Nephron (organoid): ENCODE measurements at regions not wholly inside any gene's neighbourhood (a gene's known extent, or its start where the extent isn't known, plus 50 kb on each side); places are given as distances from the start of the nearest gene placed in this dataset.

Experiments
- H3K27ac Mint-ChIP-seq, 3 experiments: 2 replicates each; pipeline ENCODE4 v1.8.0; 2020; ENCODE audit warnings: mixed read lengths in 3 of 3, mild to moderate bottlenecking in 2 of 3, moderate library complexity in 1 of 3
- H3K27me3 Mint-ChIP-seq: 2 replicates; pipeline ENCODE4 v1.8.0; 2021; ENCODE audit warnings: low read depth, mild to moderate bottlenecking, moderate library complexity, mixed read lengths
- H3K36me3 Mint-ChIP-seq: 2 replicates; pipeline ENCODE4 v1.8.0; 2020; ENCODE audit warnings: low read depth, mixed read lengths
- H3K4me1 Mint-ChIP-seq: 2 replicates; pipeline ENCODE4 v1.8.0; 2020; ENCODE audit warnings: mixed read lengths
- H3K4me3 Mint-ChIP-seq, 3 experiments: 2 replicates each; pipeline ENCODE4 v1.8.0; 2020; ENCODE audit warnings: mild to moderate bottlenecking in 3 of 3, mixed read lengths in 3 of 3, moderate library complexity in 2 of 3
- H3K9me3 Mint-ChIP-seq: 2 replicates; pipeline ENCODE4 v1.8.0; 2020; ENCODE audit warnings: mixed read lengths
- TF ChIP-seq, protein P1 (sequence below), 3 experiments: fragments of 200-600 bp; sonication (generic); IDR thresholded peaks; one replicate each; pipeline ENCODE4 v1.5.0; 2021; ENCODE audit warnings: antibody characterized with exemption in 3 of 3; ENCODE audit not compliant: unreplicated experiment in 3 of 3

DNA sequence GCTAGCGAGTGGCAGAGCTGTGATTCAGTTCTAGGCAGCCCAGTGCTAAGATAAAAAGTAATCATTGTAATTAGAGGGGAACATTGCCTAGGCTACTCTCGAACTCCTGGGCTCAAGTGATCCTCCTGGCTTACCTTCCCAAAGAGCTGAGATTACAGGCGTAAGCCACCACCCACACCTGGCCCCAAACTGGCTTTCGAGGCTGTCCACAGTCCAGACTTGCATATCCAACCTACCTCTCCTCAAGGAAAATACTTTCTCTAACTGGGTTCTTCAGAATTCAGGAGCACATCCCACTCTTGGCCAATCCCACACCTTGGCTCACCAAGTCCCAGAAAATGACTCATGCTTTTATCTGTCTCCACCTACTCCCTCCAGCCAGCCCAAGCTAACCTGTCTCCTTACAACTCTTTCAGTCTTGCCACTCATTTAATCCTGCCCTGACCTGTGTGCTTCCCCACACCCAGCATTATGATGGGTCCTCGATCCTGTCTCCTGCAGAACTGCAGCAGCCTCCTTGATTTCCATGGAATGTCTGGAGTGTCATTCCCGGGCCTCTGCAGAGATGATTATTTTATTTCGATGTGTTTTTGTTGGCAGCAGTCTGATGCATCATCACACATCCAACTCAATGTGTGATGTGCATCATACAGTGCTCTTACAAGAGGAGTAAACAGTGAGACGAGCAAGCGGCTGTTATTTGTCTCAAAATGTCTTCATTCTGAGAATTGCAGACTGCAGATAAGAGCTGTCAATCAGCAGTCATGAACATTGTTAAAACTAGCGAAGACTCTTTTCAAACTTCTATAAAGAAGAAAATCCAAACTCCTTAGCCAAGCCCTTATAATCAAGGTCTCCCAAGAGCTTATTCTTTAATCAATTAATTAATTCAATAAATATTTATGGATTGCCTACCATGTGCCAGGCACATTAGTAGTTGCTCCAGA is 167.3 kb downstream of the SEC61B start:
- H3K27me3 Mint-ChIP-seq: no peaks in the 10 kb centered on the region
- no peaks in the 10 kb centered on the region for H3K36me3 Mint-ChIP-seq
- no peak overlapping the region for H3K4me3 Mint-ChIP-seq
- H3K27ac Mint-ChIP-seq: no peak overlapping the region
- H3K4me1 Mint-ChIP-seq: no peaks in the 10 kb centered on the region
- TF ChIP-seq, protein P1, sequence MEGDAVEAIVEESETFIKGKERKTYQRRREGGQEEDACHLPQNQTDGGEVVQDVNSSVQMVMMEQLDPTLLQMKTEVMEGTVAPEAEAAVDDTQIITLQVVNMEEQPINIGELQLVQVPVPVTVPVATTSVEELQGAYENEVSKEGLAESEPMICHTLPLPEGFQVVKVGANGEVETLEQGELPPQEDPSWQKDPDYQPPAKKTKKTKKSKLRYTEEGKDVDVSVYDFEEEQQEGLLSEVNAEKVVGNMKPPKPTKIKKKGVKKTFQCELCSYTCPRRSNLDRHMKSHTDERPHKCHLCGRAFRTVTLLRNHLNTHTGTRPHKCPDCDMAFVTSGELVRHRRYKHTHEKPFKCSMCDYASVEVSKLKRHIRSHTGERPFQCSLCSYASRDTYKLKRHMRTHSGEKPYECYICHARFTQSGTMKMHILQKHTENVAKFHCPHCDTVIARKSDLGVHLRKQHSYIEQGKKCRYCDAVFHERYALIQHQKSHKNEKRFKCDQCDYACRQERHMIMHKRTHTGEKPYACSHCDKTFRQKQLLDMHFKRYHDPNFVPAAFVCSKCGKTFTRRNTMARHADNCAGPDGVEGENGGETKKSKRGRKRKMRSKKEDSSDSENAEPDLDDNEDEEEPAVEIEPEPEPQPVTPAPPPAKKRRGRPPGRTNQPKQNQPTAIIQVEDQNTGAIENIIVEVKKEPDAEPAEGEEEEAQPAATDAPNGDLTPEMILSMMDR (IDR thresholded peaks at IDR 0.05; ENCODE audit: unreplicated experiment in 3 of 3): no peak
- no peaks in the 10 kb centered on the region for H3K9me3 Mint-ChIP-seq

DNA sequence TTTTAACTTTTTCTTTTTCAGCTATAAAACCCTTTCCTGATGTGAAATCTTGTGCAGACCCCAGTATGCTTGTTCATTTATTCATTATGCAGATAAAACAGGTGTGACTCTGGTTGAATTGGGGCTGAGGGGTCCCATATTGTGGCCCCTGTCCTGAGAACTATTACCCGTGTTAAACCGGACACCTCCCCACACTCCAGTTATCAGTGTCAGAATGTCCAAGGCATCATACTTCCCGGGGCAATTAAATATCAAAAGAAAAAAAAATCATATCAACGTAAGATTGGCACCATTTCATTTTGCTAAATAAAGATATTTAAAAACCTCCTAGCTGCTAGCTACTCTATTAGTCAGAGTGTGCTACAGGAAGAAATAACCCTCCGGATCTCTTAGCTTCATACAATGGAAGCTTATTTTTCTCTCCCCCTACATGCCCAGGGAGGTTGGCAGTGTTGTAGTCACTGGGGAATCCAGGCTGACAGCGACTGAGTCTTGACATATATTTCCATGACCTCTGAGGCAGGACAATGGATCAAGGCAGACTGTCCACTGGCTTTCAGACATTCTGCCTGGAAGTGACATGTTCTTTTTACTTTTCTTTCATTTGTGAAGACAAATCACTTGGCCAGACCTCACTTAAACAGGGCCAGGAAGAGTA is 170.0 kb downstream of the SEC61B start:
- Mint-ChIP-seq H3K4me1 (no peaks in the 10 kb centered on the region), H3K36me3 (no peaks in the 10 kb centered on the region), H3K4me3 (no peak overlapping the region), H3K27me3 (no peaks in the 10 kb centered on the region), H3K27ac (no peak overlapping the region), H3K9me3 (no peaks in the 10 kb centered on the region)
- TF ChIP-seq, protein P1 (IDR thresholded peaks at IDR 0.05; ENCODE audit: unreplicated experiment in 3 of 3): no peak

DNA sequence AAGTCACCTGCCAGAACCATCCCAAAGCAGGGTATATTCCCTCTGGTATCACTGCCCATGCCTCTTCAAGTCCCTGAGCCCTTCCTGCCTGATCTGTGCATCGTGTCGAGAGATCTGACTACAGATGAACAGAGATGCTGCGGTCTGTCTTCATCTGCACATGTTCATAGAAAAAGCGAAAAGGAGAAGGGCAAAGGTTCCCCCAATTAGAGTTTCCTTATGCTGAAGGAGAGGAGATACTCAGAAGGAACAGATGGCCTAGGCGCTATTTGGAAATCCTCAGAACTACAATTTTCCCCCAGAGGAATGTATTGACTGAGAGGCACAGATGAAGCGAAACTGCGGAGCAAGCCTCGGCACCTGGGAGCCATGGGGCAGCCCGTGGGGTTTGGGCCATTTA is 170.9 kb downstream of the SEC61B start:
- TF ChIP-seq, protein P1 (IDR thresholded peaks at IDR 0.05; ENCODE audit: unreplicated experiment in 3 of 3): no peak
- Mint-ChIP-seq H3K36me3 (no peaks in the 10 kb centered on the region), H3K27ac (no peak overlapping the region), H3K9me3 (no peaks in the 10 kb centered on the region), H3K27me3 (no peaks in the 10 kb centered on the region), H3K4me1 (no peaks in the 10 kb centered on the region), H3K4me3 (no peak overlapping the region)

DNA sequence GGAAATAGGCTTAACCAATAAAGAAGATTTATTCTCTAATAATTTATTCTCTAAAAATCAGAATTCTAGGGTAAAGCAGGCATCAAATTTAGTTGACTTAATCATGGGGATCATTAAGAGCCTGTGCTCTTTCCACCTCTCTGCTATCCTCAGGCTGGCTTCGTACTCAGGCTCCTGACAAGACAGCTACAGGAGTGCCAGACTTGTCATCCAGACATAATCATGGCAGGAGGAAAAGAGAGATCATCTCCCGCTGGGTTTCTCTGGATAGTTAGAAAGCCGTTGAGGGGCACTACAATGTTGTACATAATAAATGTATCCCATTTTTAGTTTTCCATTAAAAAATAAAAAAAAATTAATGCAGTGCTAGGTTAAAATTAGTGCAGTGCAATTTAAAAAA is 171.9 kb downstream of the SEC61B start:
- no peak overlapping the region for H3K4me3 Mint-ChIP-seq
- no peaks in the 10 kb centered on the region for H3K36me3 Mint-ChIP-seq
- no peaks in the 10 kb centered on the region for H3K9me3 Mint-ChIP-seq
- no peaks in the 10 kb centered on the region for H3K4me1 Mint-ChIP-seq
- TF ChIP-seq, protein P1 (IDR thresholded peaks at IDR 0.05; ENCODE audit: unreplicated experiment in 3 of 3): no peak
- no peak overlapping the region for H3K27ac Mint-ChIP-seq
- no peaks in the 10 kb centered on the region for H3K27me3 Mint-ChIP-seq

DNA sequence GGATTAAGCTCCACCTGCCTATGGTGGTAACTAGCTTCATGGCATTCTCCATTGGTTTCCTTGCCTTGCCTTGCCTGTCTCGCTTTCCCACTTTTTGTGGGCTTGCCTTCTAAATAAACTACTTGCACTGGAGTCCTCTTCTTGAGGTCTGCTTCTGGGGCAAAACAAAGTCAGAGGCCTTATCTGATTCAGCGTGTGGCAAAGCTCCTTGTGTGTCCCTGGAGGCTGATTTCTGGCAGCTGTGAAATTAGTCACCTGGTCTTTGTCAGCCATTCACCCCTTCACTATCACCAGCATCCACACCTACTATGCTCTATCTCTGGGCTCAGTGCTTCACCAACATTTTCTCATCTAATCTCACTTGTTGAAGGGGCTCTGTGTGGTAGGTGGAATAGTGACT is 176.2 kb downstream of the SEC61B start:
- Mint-ChIP-seq H3K9me3 (no peaks in the 10 kb centered on the region), H3K4me3 (no peak overlapping the region), H3K27me3 (no peaks in the 10 kb centered on the region), H3K4me1 (no peaks in the 10 kb centered on the region), H3K36me3 (no peaks in the 10 kb centered on the region), H3K27ac (no peak overlapping the region)
- TF ChIP-seq, protein P1 (IDR thresholded peaks at IDR 0.05; ENCODE audit: unreplicated experiment in 3 of 3): no peak
